Hepatic stellate cell (primary cell): ENCODE measurements at regions not wholly inside any gene's neighbourhood (a gene's known extent, or its start where the extent isn't known, plus 50 kb on each side); places are given as distances from the start of the nearest gene placed in this dataset.
A peak's percentile ranks its signal among the peaks of the same experiment; 100 is the strongest.
"Not testable (repeated sequence)": the region's sequence is repeated elsewhere in the genome, so short reads cannot be mapped to it uniquely, and the experiment has no call there.

Source experiments
- DNase-seq: peaks from one replicate; pipeline ENCODE4 v3.0.0; 2011; ENCODE audit warnings: low spot score

DNA sequence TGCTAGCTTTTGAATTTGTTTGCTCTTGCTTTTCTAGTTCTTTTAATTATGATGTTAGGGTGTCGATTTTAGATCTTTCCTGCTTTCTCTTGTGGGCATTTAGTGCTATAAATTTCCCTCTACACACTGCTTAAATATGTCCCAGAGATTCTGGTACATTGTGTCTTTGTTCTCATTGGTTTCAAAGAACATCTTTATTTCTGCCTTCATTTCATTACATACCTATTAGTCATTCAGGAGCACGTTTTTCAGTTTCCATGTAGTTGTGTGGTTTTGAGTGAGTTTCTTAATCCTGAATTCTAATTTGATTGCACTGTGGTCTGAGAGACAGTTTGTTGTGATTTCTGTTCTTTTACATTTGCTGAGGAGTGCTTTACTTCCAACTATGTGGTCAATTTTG, 51.2 kb upstream of the MB21D2 start:
- not testable (repeated sequence) for DNase-seq

DNA sequence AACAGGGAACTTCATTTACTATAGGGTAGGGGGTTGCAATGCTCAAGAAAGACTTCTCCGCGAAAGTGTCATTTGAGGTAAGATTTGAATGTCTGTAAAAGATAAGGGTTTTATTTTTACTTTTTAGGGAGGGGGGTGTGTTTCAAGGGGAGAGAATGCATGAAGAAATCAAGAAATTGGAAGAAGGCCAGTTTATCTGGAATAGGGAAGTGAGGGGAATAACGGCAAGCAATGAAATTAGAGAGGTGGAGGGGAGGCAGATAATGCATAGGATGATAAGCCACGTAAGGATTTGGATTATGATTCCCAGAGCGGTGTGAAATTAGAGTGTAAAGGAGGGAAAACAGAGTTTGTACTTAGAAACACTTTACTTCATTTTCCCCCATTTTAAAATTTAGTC, 63.0 kb upstream of the MB21D2 start:
- DNase-seq = no peak

DNA sequence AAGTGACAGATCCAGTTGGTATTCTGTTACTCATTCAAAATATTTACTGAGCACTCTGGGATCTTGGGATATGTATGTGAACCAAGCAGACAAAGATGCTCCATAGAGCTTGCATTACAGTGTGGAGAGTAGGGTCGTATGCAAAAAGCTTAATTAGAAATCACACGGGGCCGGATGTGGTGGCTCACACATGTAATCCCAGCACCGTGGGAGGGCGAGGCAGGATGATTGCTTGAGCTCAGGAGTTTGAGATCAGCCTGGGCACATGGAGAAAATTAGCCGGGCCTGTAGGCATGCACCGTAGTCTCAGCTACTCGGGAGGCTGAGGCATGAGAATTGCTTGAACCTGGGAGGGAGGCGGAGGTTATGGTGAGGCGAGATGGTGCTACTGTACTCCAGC, 68.7 kb upstream of the MB21D2 start:
- no peak for DNase-seq

DNA sequence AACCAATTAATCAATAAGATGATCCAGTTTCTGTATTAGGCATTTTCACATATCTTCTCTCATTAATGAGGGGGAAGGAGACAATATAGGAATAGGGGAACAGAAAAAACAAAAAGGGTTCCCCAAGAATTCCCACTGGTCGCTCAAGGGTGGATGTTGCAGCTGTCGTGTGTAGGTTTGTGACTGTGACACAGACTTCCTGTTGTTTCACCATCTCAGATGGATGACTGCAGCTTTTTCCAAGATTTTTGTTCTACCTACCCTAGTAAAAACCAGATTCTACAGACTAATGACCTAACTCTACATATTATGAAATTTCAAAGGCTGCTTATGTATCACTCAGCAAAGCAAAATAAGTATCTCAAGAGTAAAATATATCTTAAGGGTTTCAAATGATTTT, 73.7 kb upstream of the MB21D2 start:
- no peak for DNase-seq

DNA sequence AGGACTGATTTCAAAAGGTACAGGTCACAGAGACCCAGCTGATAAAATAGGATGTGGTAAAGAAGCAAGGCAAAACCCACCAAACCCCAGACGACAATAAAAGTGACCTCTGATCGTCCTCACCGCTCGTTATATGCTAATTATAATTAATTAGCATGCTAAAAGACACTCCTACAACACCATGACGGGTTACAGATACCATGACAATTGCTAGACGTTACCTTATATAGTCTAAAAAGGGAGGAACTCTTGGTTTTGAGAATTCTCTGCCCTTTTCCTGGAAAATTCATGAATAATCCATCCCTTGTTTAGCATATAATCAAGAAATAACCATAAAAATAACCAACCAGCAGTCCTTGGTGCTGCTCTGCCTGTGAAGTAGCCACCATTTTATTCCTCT, 74.7 kb upstream of the MB21D2 start:
- no peak for DNase-seq

DNA sequence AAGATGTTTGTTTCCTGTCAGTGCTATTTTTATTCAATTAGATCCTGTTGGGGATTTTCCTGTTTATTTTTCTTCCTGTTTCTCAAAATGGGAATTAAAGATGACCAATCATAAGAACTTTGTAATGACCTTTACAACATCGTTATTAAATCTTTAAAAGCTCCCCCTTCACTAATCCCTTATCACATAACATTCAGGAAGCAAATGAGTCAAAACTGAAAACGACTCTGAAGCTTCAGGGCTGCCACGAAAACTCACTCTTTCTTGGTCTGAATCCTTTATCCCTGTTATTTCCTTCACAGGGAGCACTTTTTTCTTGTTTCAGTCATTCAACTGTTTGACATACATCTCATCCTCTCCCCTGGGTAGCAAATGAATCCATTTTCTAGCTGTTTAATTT, 75.8 kb upstream of the MB21D2 start:
- no peak for DNase-seq

DNA sequence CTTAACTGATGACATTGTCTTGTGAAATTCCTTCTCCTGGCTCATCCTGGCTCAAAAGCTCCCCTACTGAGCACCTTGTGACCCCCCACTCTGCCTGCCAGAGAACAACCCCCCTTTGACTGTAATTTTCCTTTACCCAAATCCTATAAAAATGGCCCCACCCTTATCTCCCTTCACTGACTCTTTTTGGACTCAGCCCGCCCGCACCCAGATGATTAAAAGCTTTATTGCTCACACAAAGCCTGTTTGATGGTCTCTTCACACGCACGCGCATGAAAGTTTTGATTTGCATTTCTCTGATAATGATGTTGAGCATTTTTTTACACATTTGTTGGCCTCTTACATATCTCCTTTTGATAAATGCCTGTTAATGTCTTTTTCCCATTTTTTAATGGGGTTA, 83.5 kb upstream of the MB21D2 start:
- not testable (repeated sequence) for DNase-seq

DNA sequence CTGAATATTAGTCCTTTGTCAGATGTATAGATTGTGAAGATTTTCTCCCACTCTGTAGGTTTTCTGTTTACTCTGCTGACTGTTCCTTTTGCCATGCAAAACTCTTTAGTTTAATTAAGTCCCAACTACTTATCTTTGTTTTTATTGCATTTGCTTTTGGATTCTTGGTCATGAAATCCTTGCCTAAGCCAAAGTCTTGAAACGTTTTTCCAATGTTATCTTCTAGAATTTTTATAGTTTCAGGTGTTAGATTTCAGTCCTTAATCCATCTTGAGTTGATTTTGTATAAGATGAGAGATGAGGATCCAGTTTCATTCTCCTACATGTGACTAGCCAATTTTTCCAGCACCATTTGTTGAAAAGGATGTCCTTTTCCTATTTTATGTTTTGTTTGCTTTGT, 86.0 kb upstream of the MB21D2 start:
- not testable (repeated sequence) for DNase-seq

DNA sequence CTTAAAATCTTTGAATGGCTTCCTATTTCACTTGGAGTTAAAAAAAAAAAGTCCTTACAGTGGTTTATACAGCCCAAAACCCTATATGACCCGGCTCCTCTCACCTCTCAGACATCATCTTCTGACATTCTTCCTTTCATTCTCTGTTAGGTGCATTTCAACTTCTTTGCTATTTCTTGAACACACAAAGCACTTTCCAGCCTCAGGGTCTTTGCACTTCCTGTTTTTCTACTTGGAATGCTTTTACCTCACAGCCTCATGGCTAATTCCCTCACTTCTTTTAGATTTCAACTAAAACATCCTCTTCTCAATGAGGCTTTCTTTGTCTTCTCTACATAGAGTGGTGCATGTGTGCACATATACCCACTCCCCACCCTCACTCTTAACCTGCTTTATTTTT, 91.0 kb upstream of the MB21D2 start:
- DNase-seq = no peak

DNA sequence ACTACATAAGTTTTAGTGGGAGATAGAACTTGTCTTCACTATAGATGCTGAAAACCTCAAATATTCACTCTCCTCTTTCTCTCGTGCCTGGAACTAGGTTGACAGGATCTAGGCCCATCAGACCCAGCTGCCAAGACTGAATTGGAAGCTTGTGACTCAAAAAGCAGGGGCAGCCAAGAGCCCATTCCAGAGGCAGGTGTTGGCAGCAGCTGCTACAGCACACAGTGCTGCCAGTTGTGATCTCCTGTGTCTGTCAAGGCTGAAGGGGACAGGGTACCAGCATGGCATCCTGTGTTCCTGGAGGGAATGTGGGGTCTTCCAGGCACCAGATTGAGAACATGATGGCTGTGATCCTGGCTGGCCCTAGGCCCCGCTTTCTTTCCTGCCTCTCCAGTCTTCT, 92.5 kb upstream of the MB21D2 start:
- no peak for DNase-seq

DNA sequence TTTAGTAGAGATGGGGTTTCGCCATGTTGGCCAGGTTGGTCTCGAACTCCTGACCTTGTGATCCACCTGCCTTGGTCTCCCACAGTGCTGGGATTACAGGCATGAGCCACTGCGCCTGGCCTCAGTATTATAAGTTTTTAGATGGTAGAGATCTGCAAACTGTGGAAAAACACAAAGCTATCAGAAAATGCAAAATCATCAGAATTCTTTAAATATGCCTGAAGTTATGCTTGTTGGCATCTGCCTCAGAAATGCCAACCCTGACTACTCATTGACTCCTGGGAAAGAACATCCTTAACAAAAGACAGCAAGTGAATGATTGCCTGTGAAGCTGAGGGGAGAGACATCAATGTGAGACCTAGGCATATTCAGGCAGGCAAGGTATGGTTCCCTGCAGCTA, 94.3 kb upstream of the MB21D2 start:
- DNase-seq = no peak

DNA sequence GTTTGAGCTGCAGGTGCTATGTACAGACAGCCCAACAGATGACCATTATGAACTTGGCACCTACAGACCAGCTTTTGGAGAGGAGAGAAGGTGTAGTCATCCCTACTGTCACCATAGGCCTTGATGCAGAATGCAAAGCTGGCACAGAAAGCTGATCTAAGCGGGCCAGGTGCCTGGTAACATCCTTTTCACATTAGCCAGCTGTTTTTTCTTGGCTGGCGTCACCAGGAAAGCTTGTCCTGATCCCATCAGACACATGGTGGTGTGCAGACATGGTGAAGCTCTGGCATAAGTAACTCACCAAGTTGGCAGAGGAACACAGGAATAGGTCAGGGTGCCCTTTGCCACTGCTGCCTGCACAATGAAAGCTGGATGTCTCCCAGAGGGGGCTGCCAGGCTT, 97.2 kb upstream of the MB21D2 start:
- DNase-seq = no peak

DNA sequence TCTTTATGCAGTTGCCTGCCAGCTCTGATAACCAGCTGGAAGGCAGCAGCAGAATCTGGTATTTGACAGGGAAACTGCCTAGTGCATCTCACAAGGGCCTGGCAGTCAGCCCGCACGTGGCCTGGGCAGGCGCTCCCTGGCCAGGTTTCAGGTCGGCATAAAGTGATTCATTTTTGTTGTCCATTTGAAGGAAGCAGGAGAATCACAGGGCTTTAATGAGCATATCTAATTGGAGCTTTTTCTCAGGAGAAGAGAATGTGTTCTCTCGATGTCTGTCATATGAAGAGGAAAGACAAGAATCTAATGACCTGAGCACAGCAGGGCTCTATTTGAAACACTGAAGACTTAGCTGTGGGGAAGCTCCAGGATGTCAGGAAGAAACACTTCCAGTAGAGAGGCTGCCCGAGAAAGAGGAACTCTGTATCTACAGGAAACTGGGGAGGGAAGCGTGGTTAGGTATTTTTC, 98.8 kb upstream of the MB21D2 start:
- DNase-seq = no peak

DNA sequence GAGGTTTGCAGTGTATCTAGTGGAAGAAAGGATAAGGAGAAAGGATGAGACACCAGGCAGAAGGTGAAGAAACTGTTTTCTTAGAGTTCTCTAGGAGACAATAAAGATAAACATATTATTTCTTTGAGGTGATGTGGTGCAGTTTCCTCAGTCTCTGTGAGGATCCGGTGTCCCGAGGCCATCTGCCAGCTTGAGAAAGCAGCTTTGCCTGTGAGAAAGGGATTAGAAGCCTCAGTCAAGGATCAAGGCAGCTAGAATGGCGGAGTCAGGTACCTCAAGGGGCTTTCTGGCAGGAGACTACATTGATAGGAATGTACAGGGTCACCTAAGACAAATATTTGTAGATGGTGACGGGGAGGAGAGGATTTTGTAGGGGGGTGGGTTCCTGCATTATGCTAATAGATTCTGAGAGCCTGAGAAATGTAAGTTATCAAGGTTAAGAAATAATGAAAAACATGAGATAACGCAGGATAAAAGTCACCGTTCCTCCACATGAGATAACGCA, 103.9 kb upstream of the MB21D2 start:
- no peak for DNase-seq

DNA sequence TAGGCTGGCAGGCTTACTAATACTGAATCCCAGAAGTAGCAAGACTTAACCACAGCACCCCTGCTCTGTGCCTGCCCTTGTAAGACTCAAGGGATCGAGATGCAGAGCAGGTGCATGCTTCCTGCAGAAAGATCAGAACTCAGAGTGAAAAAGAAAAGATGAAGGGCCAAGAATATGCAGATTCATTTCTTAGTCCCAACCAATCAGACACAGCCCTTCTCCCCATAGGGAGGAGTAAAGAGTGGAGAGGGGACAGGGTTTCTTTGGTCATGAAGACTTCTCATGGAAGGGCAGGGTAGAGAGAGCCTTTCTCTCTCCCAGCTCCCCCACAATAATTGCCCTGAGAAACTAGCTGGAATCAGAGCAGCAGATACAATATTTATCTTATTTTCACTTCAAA, 105.6 kb upstream of the MB21D2 start:
- no peak for DNase-seq

DNA sequence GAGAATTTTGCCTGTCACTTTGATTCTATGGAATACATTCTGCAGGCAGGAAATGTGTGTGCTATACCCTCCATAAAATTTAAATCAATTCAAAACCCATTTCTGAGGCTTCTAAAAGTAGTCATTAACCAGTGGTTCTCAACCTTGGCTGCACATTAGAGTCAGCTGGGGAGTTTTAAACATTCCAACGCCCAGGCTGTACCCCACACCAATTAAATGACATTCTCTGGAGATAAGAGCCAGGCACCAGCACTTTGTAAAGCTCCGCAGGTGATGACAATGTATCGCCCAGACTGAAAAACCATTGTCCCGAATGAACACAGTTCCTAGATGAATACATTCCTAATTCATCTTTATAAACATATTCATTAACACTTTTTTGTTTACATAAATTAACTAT, 110.6 kb upstream of the MB21D2 start:
- no peak for DNase-seq

DNA sequence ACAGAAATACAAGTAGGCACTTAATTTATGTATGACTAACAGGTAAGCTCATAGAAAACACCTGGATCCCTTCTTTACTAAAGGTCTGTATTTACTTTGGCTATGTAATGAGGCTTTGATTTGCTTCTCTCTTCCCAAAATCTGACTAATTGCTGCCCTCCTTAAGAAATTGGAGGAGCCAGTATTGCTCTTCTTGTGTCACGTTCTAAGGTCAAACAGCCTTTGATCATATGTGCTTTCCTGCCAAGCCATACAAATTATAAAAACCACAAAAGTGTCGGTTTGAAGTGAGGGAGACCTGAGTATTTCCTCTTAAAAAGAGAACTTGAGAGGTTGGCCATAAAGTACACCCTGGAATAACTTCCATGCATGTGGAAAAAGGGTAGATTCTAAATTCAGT, 112.1 kb upstream of the MB21D2 start:
- no peak for DNase-seq

DNA sequence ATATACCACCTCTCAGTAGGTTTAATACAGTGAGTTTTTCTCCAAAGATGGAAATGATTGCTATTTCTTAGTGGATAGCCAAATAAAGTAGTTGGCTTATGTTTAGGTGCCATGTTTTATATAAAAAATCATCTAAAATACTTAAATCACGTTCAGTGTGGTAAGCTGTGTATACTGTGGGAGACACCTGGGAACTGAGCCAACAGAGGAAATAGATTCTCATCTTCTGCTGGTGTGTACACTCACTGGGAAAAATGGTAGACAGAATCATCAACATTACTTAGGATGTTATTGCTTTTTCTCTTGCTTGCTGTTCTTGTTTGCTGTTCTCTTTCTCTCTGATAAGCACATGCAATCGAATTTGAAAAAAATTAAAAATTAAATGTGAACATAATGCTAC, 112.6 kb upstream of the MB21D2 start:
- no peak for DNase-seq

DNA sequence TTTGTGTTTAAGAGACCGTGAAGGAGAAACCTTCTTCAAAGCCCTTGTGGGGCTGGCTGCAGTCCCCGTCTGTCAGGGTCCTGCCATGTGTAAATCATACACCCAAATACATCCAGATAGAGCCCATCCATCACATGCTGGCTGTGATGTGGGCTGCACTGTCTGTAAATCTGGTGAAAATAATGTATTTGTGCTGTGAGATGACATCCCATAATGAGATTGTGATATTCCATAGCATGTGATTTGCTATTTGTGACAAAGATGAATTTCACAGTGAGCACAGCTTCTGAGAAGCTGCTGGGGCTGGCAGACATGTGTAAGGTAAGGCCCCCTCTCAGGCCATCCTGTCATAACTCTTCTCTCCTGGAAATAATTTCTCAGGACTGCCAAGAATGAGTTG, 114.3 kb upstream of the MB21D2 start:
- DNase-seq = no peak

DNA sequence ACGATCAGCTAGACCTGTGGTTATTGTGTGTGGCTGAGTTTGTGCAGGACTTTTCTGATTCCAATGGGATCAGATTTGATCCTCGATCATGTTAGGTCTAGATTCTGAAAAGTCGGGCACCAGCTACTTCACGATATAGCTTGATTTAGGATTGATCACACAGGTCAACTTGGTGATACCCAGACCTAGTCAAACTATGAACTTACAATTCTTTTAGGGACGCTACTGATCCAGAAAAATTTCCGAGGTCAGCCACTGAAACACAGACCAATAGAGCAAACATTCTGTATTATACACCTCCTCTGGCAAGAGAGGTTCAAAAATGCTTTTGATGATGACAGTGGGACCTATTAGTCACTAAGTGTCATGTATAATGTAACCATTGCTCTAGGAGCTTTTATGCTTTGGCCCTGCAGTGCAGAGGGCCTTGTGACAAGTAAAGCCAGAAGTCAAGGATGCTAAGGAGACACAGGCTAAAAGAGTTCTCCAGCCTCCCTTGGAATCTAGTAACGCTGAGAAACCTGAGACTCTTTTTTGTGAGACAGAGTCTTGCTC, 115.6 kb upstream of the MB21D2 start:
- no peak for DNase-seq

DNA sequence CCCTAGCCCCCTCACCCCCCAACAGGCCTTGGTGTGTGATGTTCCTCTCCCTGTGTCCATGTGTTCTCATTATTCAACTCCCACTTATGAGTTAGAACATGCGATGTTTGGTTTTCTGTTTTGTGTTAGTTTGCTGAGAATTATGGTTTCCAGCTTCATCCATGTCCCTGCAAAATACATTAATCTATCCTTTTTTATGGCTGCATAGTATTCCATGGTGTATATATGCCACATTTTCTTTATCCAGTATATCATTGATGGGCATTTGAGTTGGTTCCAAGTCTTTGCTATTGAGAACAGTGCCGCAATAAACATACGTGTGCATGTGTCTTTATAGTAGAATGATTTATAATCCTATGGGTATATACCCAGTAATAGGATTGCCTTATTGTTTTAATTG, 120.2 kb upstream of the MB21D2 start:
- DNase-seq = not testable (repeated sequence)

DNA sequence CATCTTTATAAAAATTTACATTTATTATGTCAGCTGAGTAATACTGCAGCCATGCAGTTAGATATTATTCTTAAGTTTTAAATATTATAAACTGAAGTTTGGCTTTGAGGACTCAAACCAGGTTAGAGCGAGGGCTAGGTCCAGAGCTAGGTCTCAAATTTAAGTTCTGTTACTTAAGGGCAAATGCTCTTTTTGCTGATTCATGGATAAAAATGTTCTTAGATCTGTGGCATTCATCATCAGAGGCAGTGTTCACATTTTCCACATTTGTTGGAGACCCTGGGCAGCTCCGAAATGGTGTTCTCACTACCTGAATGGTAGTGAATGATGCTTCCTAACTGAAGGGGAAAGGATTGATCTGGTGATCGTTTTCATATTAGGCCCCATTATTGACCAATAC, 121.4 kb upstream of the MB21D2 start:
- DNase-seq = no peak

DNA sequence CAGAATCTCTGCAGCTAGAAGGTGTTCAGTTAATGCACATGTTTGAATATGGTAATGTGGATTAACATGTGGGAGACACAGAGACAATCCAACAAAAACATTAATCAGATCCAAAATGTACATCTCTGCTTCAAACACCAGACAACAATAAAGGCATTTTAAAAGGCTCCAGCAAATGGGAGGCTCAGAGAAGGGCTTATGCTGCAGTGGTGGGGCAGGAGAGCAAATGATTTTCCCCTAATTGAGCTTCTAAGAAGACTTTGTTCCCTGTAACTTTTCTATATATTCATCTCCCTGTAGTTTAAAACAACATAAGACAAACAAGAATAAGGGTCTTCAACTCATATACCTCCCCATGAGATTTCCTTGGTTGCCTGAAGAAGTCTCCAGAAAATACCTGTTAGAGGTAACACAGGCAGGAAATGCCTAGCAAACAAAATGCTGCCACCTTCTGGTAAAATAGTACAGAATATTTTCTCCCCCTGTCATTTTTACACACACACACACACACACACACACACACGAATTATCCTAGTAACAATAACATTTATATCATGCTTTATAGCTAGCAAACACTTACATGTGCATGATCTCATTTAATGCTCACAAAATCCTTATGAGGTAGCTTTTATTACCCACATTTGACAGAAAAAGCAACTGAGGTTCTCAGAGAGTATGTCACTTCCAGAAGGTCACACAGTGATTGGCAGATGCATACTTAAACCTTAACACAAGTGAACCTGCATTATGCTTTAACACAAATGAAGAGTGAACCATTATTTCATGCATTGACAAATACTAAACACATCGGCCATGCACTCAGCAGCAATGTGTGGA, 123.4 kb upstream of the MB21D2 start:
- peak; percentile 27 for DNase-seq

DNA sequence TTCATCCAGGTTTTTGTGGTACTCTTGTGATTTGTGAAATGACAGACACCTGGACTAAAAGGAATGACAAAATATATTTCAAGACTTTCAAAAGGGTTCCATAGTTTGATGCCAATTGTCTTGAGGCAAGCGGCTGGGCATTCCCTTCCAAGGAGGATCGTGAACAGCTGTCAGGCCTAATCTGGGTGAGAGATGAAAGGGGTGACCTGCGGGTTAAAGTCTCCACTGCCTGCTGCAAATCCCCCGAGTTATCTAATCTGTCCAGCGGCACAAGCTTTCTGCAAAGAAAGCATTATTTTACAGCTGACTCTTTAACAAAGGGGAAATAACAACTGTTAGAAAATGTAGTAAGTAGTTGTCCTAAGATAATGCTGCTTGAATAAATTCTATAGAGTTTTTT, 128.7 kb upstream of the MB21D2 start:
- DNase-seq = no peak
